ENCODE measurements at regions not wholly inside any gene's neighbourhood (a gene's known extent, or its start where the extent isn't known, plus 50 kb on each side); places are given as distances from the start of the nearest gene placed in this dataset.
A peak's percentile ranks its signal among the peaks of the same experiment; 100 is the strongest.

DNA sequence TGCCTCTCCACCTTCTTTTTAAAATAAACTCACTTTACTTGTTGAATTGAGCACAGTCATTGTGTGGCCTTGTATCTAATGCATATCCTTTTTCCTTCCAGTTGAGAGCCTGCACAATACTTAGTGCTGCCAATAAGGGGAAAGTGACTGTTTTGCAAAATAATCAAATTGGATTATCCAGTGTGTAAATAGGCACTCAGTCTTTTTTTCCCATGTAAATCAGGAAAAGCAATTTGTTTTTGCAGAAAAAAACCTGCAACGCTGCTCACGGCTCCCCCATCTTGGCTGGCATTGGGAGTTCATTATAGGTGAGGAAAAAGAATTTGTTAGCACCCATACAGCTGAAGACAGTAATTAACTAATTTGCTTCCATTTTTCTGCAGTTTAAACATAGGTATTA is 299.9 kb downstream of the CSNK1G3 start:
- Mint-ChIP-seq H3K36me3 (ENCODE audit: insufficient read depth) (no peaks in the 10 kb centered on the region), H3K9me3 (ENCODE audit: low read depth) (no peaks in the 10 kb centered on the region), H3K27ac (no peak overlapping the region), H3K27me3 (no peaks in the 10 kb centered on the region), H3K4me1 (ENCODE audit: low read depth) (peaks cover 60% of the 10 kb centered on the region), H3K4me3 (ENCODE audit: low read depth) (no peak overlapping the region)
- TF ChIP-seq, protein P1, sequence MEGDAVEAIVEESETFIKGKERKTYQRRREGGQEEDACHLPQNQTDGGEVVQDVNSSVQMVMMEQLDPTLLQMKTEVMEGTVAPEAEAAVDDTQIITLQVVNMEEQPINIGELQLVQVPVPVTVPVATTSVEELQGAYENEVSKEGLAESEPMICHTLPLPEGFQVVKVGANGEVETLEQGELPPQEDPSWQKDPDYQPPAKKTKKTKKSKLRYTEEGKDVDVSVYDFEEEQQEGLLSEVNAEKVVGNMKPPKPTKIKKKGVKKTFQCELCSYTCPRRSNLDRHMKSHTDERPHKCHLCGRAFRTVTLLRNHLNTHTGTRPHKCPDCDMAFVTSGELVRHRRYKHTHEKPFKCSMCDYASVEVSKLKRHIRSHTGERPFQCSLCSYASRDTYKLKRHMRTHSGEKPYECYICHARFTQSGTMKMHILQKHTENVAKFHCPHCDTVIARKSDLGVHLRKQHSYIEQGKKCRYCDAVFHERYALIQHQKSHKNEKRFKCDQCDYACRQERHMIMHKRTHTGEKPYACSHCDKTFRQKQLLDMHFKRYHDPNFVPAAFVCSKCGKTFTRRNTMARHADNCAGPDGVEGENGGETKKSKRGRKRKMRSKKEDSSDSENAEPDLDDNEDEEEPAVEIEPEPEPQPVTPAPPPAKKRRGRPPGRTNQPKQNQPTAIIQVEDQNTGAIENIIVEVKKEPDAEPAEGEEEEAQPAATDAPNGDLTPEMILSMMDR (IDR thresholded peaks at IDR 0.05; ENCODE audit: unreplicated experiment) = no peak
- no peak for DNase-seq (ENCODE audit: low spot score, unreplicated experiment)

DNA sequence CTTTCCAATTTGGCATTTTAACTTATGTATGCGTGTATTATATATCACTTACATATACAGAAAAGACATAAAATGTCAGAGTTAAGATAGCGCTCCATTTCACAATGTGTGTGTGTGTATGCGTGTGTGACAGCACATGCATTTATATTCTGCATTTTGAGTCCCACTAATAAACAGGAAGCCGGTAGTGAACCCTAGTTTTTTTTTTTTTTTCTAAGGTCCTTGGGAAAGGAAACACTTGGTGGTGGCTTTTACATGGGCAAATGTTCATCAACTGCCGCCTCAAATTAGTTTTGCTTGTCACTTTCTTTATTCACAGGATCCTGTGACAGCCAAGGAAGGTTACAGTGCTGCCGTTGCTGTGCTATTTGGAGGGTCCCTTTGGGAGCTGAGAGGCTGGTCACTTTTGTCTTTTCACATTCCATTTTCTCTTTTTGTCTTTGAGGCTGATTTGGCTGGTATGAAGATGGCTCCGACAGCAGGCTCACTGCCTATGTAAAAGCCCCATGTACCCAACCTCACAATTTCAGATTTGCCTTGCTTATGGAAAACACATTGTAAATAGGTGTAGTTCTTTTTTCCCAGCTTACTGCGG is 298.9 kb downstream of the CSNK1G3 start:
- H3K4me3 Mint-ChIP-seq (ENCODE audit: low read depth) = no peak overlapping the region
- peaks cover 63% of the 10 kb centered on the region for H3K4me1 Mint-ChIP-seq (ENCODE audit: low read depth)
- DNase-seq (ENCODE audit: low spot score, unreplicated experiment) = no peak
- H3K27me3 Mint-ChIP-seq = no peaks in the 10 kb centered on the region
- H3K36me3 Mint-ChIP-seq (ENCODE audit: insufficient read depth) = no peaks in the 10 kb centered on the region
- H3K27ac Mint-ChIP-seq = peak overlapping the region; percentile 93
- TF ChIP-seq, protein P1 (IDR thresholded peaks at IDR 0.05; ENCODE audit: unreplicated experiment) = no peak
- H3K9me3 Mint-ChIP-seq (ENCODE audit: low read depth) = no peaks in the 10 kb centered on the region

DNA sequence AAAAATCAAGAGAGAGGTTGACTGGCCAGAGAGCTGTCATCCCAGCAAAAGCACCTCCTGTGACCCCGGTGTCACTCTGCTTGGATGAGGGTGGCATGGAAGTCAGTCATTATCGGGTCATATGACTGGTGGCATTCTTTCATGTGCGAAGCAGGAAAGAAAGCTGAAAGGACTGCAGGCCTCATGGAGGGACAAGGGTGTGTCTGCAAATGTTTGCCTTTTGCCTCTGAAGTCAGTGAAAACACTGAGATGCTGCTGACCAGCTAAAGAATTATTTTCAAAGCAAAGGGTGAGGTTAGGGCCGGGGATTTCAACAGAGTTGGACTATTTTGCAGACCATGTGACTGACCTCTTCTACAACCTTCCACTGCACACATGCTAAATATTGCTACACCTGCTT is 298.3 kb downstream of the CSNK1G3 start:
- H3K27me3 Mint-ChIP-seq = no peaks in the 10 kb centered on the region
- no peak for DNase-seq (ENCODE audit: low spot score, unreplicated experiment)
- no peaks in the 10 kb centered on the region for H3K36me3 Mint-ChIP-seq (ENCODE audit: insufficient read depth)
- no peak overlapping the region for H3K4me3 Mint-ChIP-seq (ENCODE audit: low read depth)
- peaks cover 63% of the 10 kb centered on the region for H3K4me1 Mint-ChIP-seq (ENCODE audit: low read depth)
- H3K27ac Mint-ChIP-seq = peak overlapping the region; percentile 93
- H3K9me3 Mint-ChIP-seq (ENCODE audit: low read depth) = no peaks in the 10 kb centered on the region
- TF ChIP-seq, protein P1 (IDR thresholded peaks at IDR 0.05; ENCODE audit: unreplicated experiment) = no peak

DNA sequence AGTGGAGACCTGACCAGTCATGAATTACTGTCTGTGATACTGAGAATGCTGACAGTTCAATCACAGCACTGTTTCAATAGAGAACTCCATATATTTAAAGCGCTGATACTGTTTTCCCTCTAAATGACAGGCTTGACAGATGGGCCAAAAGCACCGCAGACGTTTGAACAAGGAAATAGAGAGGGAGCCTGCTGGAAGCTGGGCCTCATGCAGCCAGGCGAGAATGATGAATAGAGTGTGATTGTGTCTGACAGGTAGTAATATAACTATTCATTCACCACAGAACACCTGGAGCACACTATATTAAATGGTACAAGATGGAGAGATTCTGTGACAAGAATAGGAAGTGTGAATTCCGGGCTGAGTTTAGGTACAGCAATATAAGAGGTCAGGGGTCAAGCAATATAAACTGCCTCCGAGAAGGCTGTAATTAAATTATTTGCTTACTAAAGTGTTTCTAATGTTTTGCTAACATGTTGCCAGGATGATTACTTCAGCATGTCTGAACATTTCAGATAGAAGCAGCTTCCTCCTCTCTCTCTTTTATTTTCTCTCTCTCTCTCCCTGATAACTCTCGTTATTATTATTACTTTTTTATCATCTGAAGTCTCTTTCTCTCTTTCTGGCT is 297.7 kb downstream of the CSNK1G3 start:
- Mint-ChIP-seq H3K4me1 (ENCODE audit: low read depth) (peaks cover 59% of the 10 kb centered on the region), H3K27ac (peak overlapping the region; percentile 93)

DNA sequence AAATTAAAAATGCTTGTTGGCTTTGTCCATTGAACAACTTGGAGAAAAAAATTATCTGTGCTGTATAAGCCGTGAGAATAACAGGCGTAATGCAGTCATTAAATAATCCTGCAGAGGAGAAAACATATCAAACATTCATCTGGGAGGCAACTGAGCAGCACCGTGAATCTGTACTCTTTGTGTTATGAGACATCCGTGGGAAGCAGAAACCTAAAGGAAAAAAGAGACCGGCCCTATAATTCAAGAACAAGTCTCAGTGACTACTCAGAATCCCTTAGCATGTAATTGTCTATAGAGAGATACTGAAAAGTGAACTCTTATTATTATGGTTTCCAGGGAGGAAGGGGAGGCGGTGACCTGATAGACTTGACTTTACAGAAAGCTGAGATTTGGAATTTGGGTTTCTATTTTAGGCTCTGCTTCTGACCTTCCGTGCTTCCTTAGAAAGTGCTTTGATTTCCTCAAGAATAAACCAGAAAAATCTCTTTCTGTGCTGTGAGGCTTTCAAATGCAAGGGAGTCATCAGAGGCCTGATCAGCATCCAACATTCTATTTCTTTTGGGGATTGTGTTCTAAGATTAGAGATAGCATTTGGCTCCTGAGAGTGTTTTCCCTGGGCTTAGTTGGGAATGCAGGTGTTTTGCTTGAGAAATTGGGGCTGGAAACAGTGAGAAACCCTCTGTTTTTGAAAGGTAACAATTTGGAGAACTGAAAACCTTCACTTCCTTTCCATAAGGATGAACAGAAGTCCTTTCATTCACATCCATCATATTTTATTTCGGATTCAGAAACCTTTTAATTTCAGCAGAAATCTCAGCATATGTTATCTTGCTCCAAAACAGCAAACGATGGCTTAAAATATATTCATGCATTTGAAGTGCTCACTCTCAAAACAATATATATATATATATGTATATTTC is 296.7 kb downstream of the CSNK1G3 start:
- Mint-ChIP-seq H3K27me3 (no peaks in the 10 kb centered on the region), H3K27ac (peak overlapping the region; percentile 16), H3K4me1 (ENCODE audit: low read depth) (peaks cover 49% of the 10 kb centered on the region), H3K4me3 (ENCODE audit: low read depth) (no peak overlapping the region), H3K9me3 (ENCODE audit: low read depth) (no peaks in the 10 kb centered on the region), H3K36me3 (ENCODE audit: insufficient read depth) (no peaks in the 10 kb centered on the region)
- TF ChIP-seq, protein P1 (IDR thresholded peaks at IDR 0.05; ENCODE audit: unreplicated experiment) = no peak
- no peak for DNase-seq (ENCODE audit: low spot score, unreplicated experiment)

More for the DNA sequence above, 297.7 kb downstream of the CSNK1G3 start:
- Mint-ChIP-seq H3K4me3 (ENCODE audit: low read depth) (no peak overlapping the region), H3K36me3 (ENCODE audit: insufficient read depth) (no peaks in the 10 kb centered on the region), H3K9me3 (ENCODE audit: low read depth) (no peaks in the 10 kb centered on the region), H3K27me3 (no peaks in the 10 kb centered on the region)
- TF ChIP-seq, protein P1 (IDR thresholded peaks at IDR 0.05; ENCODE audit: unreplicated experiment) = no peak
- no peak for DNase-seq (ENCODE audit: low spot score, unreplicated experiment)
